HCT116 (cell line): ENCODE measurements at regions not wholly inside any gene's neighbourhood (a gene's known extent, or its start where the extent isn't known, plus 50 kb on each side); places are given as distances from the start of the nearest gene placed in this dataset.

ENCODE experiments used
- ATAC-seq: fragments of 200-7000 bp; cut with Tn5 transposase; 2 replicates; pipeline ENCODE4 v1.9.1; 2020; ENCODE audit warnings: mild to moderate bottlenecking, moderate library complexity
- BruUV-seq: library from RNA; stranded (reverse); fragments of 400-500 nt; replicated peaks from 2 replicates; lab custom pipeline; 2021; lab: Mats Ljungman, UMichigan
- CTCF ChIA-PET: fragments of 300-600 bp; sonication (Branson Sonifier 250); formaldehyde crosslinking; loops from one replicate; lab custom pipeline; 2021; ENCODE audit warnings: antibody characterized with exemption; lab: Charles Lee
- POLR2A ChIA-PET: fragments of 300-600, 350-600 bp; sonication (Branson Sonifier 250); formaldehyde crosslinking; loops from one replicate; lab custom pipeline; 2021; ENCODE audit warnings: antibody characterized with exemption; lab: Charles Lee
- RAD21 ChIA-PET, 2 experiments: fragments of 300-600 bp; sonication (Branson Sonifier 250); formaldehyde crosslinking; loops; one replicate each; lab custom pipeline; 2023; ENCODE audit warnings: low total read pairs in 2 of 2; ENCODE audit not compliant: uncharacterized antibody in 2 of 2, unreplicated experiment in 2 of 2, low non-redundant PET in 1 of 2; lab: Charles Lee
- DNase-seq: peaks from one replicate; pipeline ENCODE4 v3.0.0-alpha.2; 2010; ENCODE audit warnings: low read depth, low spot score
- H2AFZ ChIP-seq: fragments of 200-600 bp; shearing (Covaris generic), sonication (generic); 2 replicates; pipeline ENCODE4 v1.6.1; 2017; ENCODE audit warnings: low read depth, mixed run types, mixed read lengths, antibody characterized with exemption, low read length; ENCODE audit not compliant: poor library complexity, severe bottlenecking
- H3K27ac ChIP-seq: 2 replicates; pipeline ENCODE4 v1.5.1; 2012; ENCODE audit warnings: low read depth, low read length
- H3K27me3 ChIP-seq: fragments of 200-600 bp; sonication (generic); 2 replicates; pipeline ENCODE4 v1.6.1; 2016; ENCODE audit warnings: mixed run types, low read length, mixed read lengths; ENCODE audit not compliant: insufficient read depth
- H3K36me3 ChIP-seq, 2 experiments: fragments of 200-500 bp in 1 of 2; fragments of 200-600 bp in 1 of 2; sonication (Bioruptor generic) in 1 of 2; sonication (generic) in 1 of 2; 2 replicates each; pipeline versions ENCODE4 v1.5.1 to v1.6.1; 2014 to 2016; ENCODE audit warnings: low read length in 2 of 2, inconsistent platforms in 1 of 2, mixed read lengths in 1 of 2, mixed run types in 1 of 2; ENCODE audit not compliant: insufficient read depth in 2 of 2, control insufficient read depth in 1 of 2
- H3K4me1 ChIP-seq, 2 experiments: fragments of 200-600 bp in 1 of 2; sonication (generic) in 1 of 2; 2 replicates each; pipeline versions ENCODE4 v1.5.1 to v1.6.1; 2012 to 2017; ENCODE audit warnings: low read length in 2 of 2, inconsistent platforms in 1 of 2, mild to moderate bottlenecking in 1 of 2, mixed read lengths in 1 of 2, mixed run types in 1 of 2, moderate library complexity in 1 of 2; ENCODE audit not compliant: insufficient read depth in 2 of 2, control insufficient read depth in 1 of 2
- H3K4me2 ChIP-seq: fragments of 200-600 bp; sonication (generic); 2 replicates; pipeline ENCODE4 v1.6.1; 2017; ENCODE audit warnings: mixed run types, low read length, mixed read lengths
- H3K4me3 ChIP-seq, 2 experiments: fragments of 200-600 bp in 1 of 2; sonication (generic) in 1 of 2; replicated peaks in 1 of 2; 2 replicates each; pipeline ENCODE4 v1.5.1; 2011 to 2016; ENCODE audit warnings: low read length in 2 of 2, control low read depth in 1 of 2, low read depth in 1 of 2, mild to moderate bottlenecking in 1 of 2, mixed read lengths in 1 of 2, mixed run types in 1 of 2
- H3K79me2 ChIP-seq: fragments of 200-600 bp; sonication (generic); 2 replicates; pipeline ENCODE4 v1.6.1; 2017; ENCODE audit warnings: mild to moderate bottlenecking, mixed run types, low read length, moderate library complexity, mixed read lengths; ENCODE audit not compliant: insufficient read depth
- H3K9ac ChIP-seq: fragments of 200-600 bp; sonication (generic); 2 replicates; pipeline ENCODE4 v1.6.1; 2016; ENCODE audit warnings: low read length, mixed read lengths
- H3K9me2 ChIP-seq: fragments of 200-600 bp; sonication (generic), shearing (Covaris generic); 2 replicates; pipeline ENCODE4 v1.6.1; 2017; ENCODE audit warnings: mixed run types, mild to moderate bottlenecking, moderate library complexity; ENCODE audit not compliant: insufficient read depth
- H3K9me3 ChIP-seq, 2 experiments: fragments of 200-500 bp in 1 of 2; fragments of 200-600 bp in 1 of 2; sonication (Bioruptor generic) in 1 of 2; sonication (generic) in 1 of 2; 2 replicates each; pipeline ENCODE4 v1.6.1; 2014 to 2017; ENCODE audit warnings: low read length in 2 of 2, mixed read lengths in 2 of 2, inconsistent platforms in 1 of 2, low read depth in 1 of 2, mild to moderate bottlenecking in 1 of 2, mixed run types in 1 of 2, moderate library complexity in 1 of 2; ENCODE audit not compliant: control insufficient read depth in 1 of 2, insufficient read depth in 1 of 2
- H4K20me1 ChIP-seq: fragments of 200-600 bp; sonication (generic), shearing (Covaris generic); 2 replicates; pipeline ENCODE4 v1.6.1; 2017; ENCODE audit warnings: mixed run types, mild to moderate bottlenecking, moderate library complexity; ENCODE audit not compliant: insufficient read depth
- CBX3 ChIP-seq: IDR thresholded peaks from 2 replicates; pipeline ENCODE4 v1.6.1; 2012; ENCODE audit warnings: low read depth
- CTCF ChIP-seq, 3 experiments: fragments of 200-600 bp in 1 of 3; sonication (generic) in 1 of 3; IDR thresholded peaks in 2 of 3; conservative IDR thresholded peaks in 1 of 3; 2 replicates each; pipeline ENCODE4 v1.5.1; 2012 to 2017; ENCODE audit warnings: low read depth in 2 of 3, low read length in 2 of 3, antibody characterized with exemption in 1 of 3, borderline replicate concordance in 1 of 3, control low read depth in 1 of 3, mild to moderate bottlenecking in 1 of 3, mixed read lengths in 1 of 3, mixed run types in 1 of 3, moderate library complexity in 1 of 3; ENCODE audit not compliant: insufficient read depth in 1 of 3
- EGR1 ChIP-seq: IDR thresholded peaks from 2 replicates; pipeline ENCODE4 v1.6.1; 2012; ENCODE audit warnings: low read depth
- ELF1 ChIP-seq: IDR thresholded peaks from 2 replicates; pipeline ENCODE4 v1.6.1; 2012; ENCODE audit warnings: low read depth, borderline replicate concordance
- EZH2 ChIP-seq: fragments of 200-600 bp; sonication (generic); IDR thresholded peaks from 2 replicates; pipeline ENCODE4 v1.6.1; 2017; ENCODE audit warnings: antibody characterized with exemption, mixed run types
- JUND ChIP-seq: IDR thresholded peaks from 2 replicates; pipeline ENCODE4 v1.6.1; 2012
- MAX ChIP-seq: IDR thresholded peaks from 2 replicates; pipeline ENCODE4 v1.6.1; 2012
- POLR2A ChIP-seq: IDR thresholded peaks from 2 replicates; pipeline ENCODE4 v1.7.0; 2011; ENCODE audit warnings: borderline replicate concordance; ENCODE audit not compliant: insufficient read depth, insufficient read length; ENCODE audit errors: extremely low read depth
- RAD21 ChIP-seq: IDR thresholded peaks from 2 replicates; pipeline ENCODE4 v1.6.1; 2012; ENCODE audit warnings: low read depth, mild to moderate bottlenecking
- TCF7L2 ChIP-seq: IDR thresholded peaks from 2 replicates; pipeline ENCODE4 v1.7.0; 2011; ENCODE audit warnings: borderline replicate concordance, inconsistent platforms; ENCODE audit not compliant: insufficient read depth, insufficient read length; ENCODE audit errors: extremely low read depth
- intact Hi-C: fragments of 100-400 bp; cut with micrococcal nuclease; formaldehyde crosslinking; loops from 2 replicates; pipeline ENCODE4 v1.10.0; 2022

- no peak for TF ChIP-seq RAD21
- no peak for TF ChIP-seq TCF7L2
- no peak for TF ChIP-seq POLR2A
- TF ChIP-seq EZH2: no peak
- TF ChIP-seq MAX: no peak
Observed at GRCh38 chr2:75360945-75361344, 161.6 kb upstream of the TACR1 start (continued).

GRCh38 chr2:75356865-75357264 lies 157.5 kb upstream of the TACR1 start:
- POLR2A ChIA-PET: no interaction called here
- Histone ChIP-seq H3K36me3 (no peaks in the 10 kb centered on the region), H3K79me2 (no peaks in the 10 kb centered on the region), H2AFZ (no peak overlapping the region)
- BruUV-seq: no TSS peak
- RAD21 ChIA-PET: no interaction called here
- intact Hi-C loops: no loop called here
- TF ChIP-seq ELF1 (no peak), CTCF (IDR thresholded peaks at IDR 0.05 in 2 of 3, conservative IDR thresholded peaks at IDR 0.05 in 1 of 3; ENCODE audit: borderline replicate concordance in 1 of 3, insufficient read depth in 1 of 3, low read depth in 2 of 3, low read length in 2 of 3) (no peak), CBX3 (no peak), EGR1 (no peak), JUND (no peak)
- TF ChIP-seq, all 23 proteins: peak for 0
- DNase-seq (no peak), ATAC-seq (no peak)
- Histone ChIP-seq H3K9me3 (no peaks in the 10 kb centered on the region), H4K20me1 (no peaks in the 10 kb centered on the region), H3K9ac (no peak overlapping the region), H3K27ac (no peak overlapping the region), H3K4me1 (no peaks in the 10 kb centered on the region), H3K4me2 (no peak overlapping the region), H3K27me3 (0 out of 2 replicates have a peak, but pooled peaks cover 9% of the 10 kb centered on the region), H3K4me3 (no peak overlapping the region), H3K9me2 (no peaks in the 10 kb centered on the region)
- CTCF ChIA-PET: no interaction called here
